Lower leg skin (tissue), 4 donors: ENCODE measurements at regions not wholly inside any gene's neighbourhood (a gene's known extent, or its start where the extent isn't known, plus 50 kb on each side); places are given as distances from the start of the nearest gene placed in this dataset.
"Not testable (repeated sequence)": the region's sequence is repeated elsewhere in the genome, so short reads cannot be mapped to it uniquely, and the experiment has no call there.

Experiments
- DNase-seq, 2 donors: peaks; one replicate each; pipeline ENCODE4 v3.0.0-alpha.2; 2019; ENCODE audit warnings: low spot score in 2 of 2
- H3K4me3 ChIP-seq: fragments of 200-600 bp; sonication (generic); 2 replicates; pipeline ENCODE4 v1.5.1; 2017; ENCODE audit warnings: mild to moderate bottlenecking, low read depth; ENCODE audit not compliant: poor library complexity, severe bottlenecking
- POLR2A ChIP-seq, 2 donors: fragments of 450-650 bp; IDR thresholded peaks; one replicate each; pipeline ENCODE4 v1.6.1; 2016 to 2017; ENCODE audit warnings: antibody characterized with exemption in 2 of 2, mild to moderate bottlenecking in 1 of 2, moderate library complexity in 1 of 2
- WGBS, 2 donors: methylation state at CpG; one replicate each; pipeline ENCODE4 v1.1.5; 2018; 5-methylcytosine and 5-hydroxymethylcytosine counted together
- intact Hi-C: fragments of 100-400 bp; cut with DNase I; formaldehyde crosslinking; loops from one replicate; pipeline ENCODE4 v1.15.0; 2023; ENCODE audit warnings: low total_unique reads
- TF ChIP-seq, protein P1 (sequence below), 3 donors: fragments of 450-650 bp; IDR thresholded peaks; one replicate each; pipeline ENCODE4 v1.5.1; 2016; ENCODE audit warnings: antibody characterized with exemption in 3 of 3, mild to moderate bottlenecking in 3 of 3, moderate library complexity in 2 of 3

DNA sequence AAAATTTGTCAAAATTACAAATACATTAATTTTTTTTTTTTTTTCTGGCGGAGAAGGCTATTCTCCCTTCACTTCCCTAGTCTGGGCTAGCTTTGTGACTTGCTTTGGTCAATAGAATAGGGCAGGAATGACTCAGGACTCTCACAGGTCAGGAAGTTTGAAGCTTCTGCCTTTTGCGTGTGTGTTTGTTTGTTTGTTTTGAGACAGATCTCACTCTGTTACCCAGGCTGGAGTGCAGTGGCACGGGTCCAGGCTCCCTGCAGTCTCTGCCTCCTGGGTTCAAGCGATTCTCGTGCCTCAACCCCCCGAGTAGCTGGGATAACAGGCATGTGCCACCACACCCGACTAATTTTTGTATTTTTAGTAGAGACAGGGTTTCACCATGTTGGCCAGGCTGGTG is 55.9 kb upstream of the USP9X start:
- 67 to 69% methylated on average over 4 to 7 of the region's 7 CpGs for WGBS, 2 donors
- intact Hi-C loops = no loop called here
- TF ChIP-seq, protein P1, sequence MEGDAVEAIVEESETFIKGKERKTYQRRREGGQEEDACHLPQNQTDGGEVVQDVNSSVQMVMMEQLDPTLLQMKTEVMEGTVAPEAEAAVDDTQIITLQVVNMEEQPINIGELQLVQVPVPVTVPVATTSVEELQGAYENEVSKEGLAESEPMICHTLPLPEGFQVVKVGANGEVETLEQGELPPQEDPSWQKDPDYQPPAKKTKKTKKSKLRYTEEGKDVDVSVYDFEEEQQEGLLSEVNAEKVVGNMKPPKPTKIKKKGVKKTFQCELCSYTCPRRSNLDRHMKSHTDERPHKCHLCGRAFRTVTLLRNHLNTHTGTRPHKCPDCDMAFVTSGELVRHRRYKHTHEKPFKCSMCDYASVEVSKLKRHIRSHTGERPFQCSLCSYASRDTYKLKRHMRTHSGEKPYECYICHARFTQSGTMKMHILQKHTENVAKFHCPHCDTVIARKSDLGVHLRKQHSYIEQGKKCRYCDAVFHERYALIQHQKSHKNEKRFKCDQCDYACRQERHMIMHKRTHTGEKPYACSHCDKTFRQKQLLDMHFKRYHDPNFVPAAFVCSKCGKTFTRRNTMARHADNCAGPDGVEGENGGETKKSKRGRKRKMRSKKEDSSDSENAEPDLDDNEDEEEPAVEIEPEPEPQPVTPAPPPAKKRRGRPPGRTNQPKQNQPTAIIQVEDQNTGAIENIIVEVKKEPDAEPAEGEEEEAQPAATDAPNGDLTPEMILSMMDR (IDR thresholded peaks at IDR 0.05) = no peak
- H3K4me3 ChIP-seq = no peak overlapping the region
- no peak for DNase-seq

DNA sequence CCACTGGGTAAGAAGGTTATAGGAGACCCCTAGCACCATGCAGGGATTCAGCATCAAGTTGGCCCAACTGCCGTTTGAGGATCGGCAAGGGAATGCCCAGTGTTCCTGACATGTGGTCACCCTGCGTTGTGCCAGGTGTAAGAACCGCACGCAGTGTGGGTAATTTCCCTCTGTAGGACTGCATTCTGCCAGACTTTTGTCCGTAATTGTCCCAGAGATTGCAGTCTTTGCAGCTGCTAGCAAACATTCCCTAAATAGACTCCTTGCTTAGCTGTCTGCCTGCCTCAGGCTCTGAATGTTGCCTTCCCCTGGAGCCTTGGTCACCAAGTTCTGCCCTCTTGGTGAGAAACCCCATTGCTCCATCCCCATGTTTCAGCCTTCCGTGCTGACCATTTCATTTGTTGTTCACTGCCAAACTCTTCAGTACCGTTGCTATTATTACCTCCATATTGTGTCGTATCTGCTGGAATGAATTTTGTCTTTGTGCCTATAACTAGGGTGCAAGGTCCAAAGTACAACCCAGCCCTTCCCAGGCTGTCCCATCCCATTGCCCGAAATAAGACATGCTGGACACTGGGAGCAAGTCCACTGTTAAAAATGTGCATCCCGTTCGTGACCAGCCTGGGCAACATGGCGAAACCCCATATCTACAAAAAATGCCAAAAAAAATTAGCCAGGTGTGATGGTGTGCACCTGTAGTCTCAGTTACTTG is 53.8 kb upstream of the USP9X start:
- intact Hi-C loops = no loop called here
- H3K4me3 ChIP-seq = no peak overlapping the region
- no peak for DNase-seq
- no peak for TF ChIP-seq POLR2A (IDR thresholded peaks at IDR 0.05)
- TF ChIP-seq, protein P1 (IDR thresholded peaks at IDR 0.05) = no peak
- WGBS, 2 donors = 91 to 93% methylated on average over 13 of the region's 13 CpGs

DNA sequence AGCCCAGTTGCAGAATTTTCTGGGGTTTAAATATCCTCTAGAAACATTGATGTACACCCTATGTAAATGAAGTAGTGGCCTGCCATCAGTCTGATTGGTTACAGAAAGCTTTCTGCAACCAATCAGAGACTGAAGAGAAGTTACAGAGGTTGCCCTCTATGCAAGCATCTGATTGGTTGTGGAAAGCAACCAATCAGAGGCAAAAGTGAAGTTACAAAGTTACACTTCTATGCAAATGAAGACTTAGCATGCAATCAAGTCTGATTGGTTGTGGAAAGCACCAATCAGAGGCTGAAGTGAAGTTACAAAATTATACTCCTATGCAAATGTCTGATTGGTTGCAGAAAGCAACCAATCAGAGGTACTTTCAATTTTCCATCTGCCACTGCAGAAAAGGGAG is 51.9 kb upstream of the USP9X start:
- DNase-seq = no peak
- intact Hi-C loops = no loop called here
- TF ChIP-seq, protein P1 (IDR thresholded peaks at IDR 0.05) = no peak
- no peak for TF ChIP-seq POLR2A (IDR thresholded peaks at IDR 0.05)
- H3K4me3 ChIP-seq = no peak overlapping the region

DNA sequence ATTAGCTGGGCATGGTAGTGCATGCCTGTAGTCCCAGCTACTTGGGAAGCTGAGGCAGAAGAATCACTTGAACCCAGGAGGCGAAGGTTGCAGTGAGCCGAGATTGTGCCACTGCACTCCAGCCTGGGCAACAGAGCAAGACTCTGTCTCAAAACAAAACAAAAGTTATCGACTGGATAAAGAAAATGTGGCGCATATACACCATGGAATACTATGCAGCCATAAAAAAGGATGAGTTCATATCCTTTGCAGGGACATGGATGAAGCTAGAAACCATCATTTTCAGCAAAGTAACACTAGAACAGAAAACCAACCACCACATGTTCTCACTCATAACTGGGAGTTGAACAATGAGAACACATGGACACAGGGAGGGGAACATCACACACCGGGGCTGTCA is 50.3 kb upstream of the USP9X start:
- intact Hi-C loops, H3K4me3 ChIP-seq, DNase-seq: not testable (repeated sequence)
- 93 to 95% methylated on average over 5 of the region's 5 CpGs for WGBS, 2 donors
